HK-2 (cell line): ENCODE measurements at regions not wholly inside any gene's neighbourhood (a gene's known extent, or its start where the extent isn't known, plus 50 kb on each side); places are given as distances from the start of the nearest gene placed in this dataset.

Experiments used
- DNase-seq: peaks from one replicate; pipeline ENCODE4 v3.0.0-alpha.2; 2018; ENCODE audit not compliant: unreplicated experiment

GRCh38 chr18:54532222-54532621, 58.8 kb upstream of the DYNAP start:
- no peak for DNase-seq

GRCh38 chr18:54532962-54533361, 58.1 kb upstream of the DYNAP start:
- no peak for DNase-seq
